H1 (cell line): ENCODE measurements at regions not wholly inside any gene's neighbourhood (a gene's known extent, or its start where the extent isn't known, plus 50 kb on each side); places are given as distances from the start of the nearest gene placed in this dataset.

Experiments
- ASH2L ChIP-seq: fragments of 200-600, 300-600 bp; sonication (generic); IDR thresholded peaks from one replicate; pipeline ENCODE4 v1.7.1; 2017; ENCODE audit warnings: low read length
- ATF3 ChIP-seq: IDR thresholded peaks from 2 replicates; pipeline ENCODE4 v1.6.1; 2011; ENCODE audit warnings: low read depth, mild to moderate bottlenecking, low read length; ENCODE audit not compliant: insufficient read depth
- CHD2 ChIP-seq: IDR thresholded peaks from 2 replicates; pipeline ENCODE4 v1.6.1; 2012; ENCODE audit warnings: low read length, improper control_type of control experiment
- EZH2 ChIP-seq: fragments of 200-600 bp; sonication (generic); IDR thresholded peaks from 2 replicates; pipeline ENCODE4 v1.7.1; 2012; ENCODE audit warnings: low read depth, mild to moderate bottlenecking, moderate library complexity, low read length, inconsistent platforms; ENCODE audit not compliant: severe bottlenecking
- MAFK ChIP-seq: IDR thresholded peaks from 2 replicates; pipeline ENCODE4 v1.6.1; 2012; ENCODE audit warnings: low read depth, mild to moderate bottlenecking, improper control_type of control experiment, low read length
- NRF1 ChIP-seq: IDR thresholded peaks from 2 replicates; pipeline ENCODE4 v1.6.1; 2011; ENCODE audit warnings: mild to moderate bottlenecking, low read depth, low read length, improper control_type of control experiment
- POLR2A ChIP-seq, 2 experiments: IDR thresholded peaks; 1 replicate in 1 of 2; 2 replicates in 1 of 2; pipeline ENCODE4 v1.6.1; 2011; ENCODE audit warnings: low read depth in 2 of 2, low read length in 2 of 2, mild to moderate bottlenecking in 2 of 2; ENCODE audit errors: control extremely low read depth in 1 of 2
- SRF ChIP-seq: IDR thresholded peaks from 2 replicates; pipeline ENCODE4 v1.6.1; 2011; ENCODE audit warnings: mild to moderate bottlenecking, low read depth, low read length, moderate library complexity
- TAF1 ChIP-seq: IDR thresholded peaks from 2 replicates; pipeline ENCODE4 v1.6.1; 2011; ENCODE audit warnings: mild to moderate bottlenecking, low read depth, low read length

DNA sequence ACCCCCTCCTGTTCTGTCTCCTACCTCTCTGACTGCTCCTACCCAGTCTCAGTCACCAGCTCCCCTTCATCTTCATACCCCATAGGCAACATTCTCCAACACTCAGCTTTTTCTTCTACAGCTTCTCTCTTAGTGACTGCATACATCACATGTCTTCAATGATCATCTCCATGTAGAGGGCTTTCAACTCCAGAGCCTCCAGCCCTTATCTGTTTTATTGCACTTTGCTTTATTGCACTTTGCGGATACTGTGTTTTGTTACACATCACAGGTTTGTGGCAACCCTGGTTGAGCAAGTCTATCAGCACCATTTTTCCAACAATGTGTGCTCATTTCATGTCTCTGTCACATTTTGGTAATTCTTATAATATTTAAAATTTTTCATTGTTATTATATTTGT is 230.7 kb downstream of the DEPDC1B start:
- TF ChIP-seq ASH2L = no peak
- TF ChIP-seq EZH2 = no peak
- no peak for TF ChIP-seq SRF
- no peak for TF ChIP-seq POLR2A (IDR thresholded peaks at IDR 0.05; ENCODE audit: control extremely low read depth in 1 of 2, low read depth in 2 of 2, low read length in 2 of 2)
- no peak for TF ChIP-seq CHD2
- no peak for TF ChIP-seq TAF1
- no peak for TF ChIP-seq ATF3
- no peak for TF ChIP-seq MAFK
- no peak for TF ChIP-seq NRF1
